22Rv1 (cell line): ENCODE measurements at regions not wholly inside any gene's neighbourhood (a gene's known extent, or its start where the extent isn't known, plus 50 kb on each side); places are given as distances from the start of the nearest gene placed in this dataset.

Source experiments
- CTCF ChIP-seq: fragments of 450-650 bp; IDR thresholded peaks from 2 replicates; pipeline ENCODE4 v1.5.1; 2017; ENCODE audit warnings: mild to moderate bottlenecking
- ZFX ChIP-seq: fragments of 450-650 bp; IDR thresholded peaks from 2 replicates; pipeline ENCODE4 v1.6.1; 2017; ENCODE audit warnings: antibody characterized with exemption, borderline replicate concordance

- no peak for TF ChIP-seq CTCF
- TF ChIP-seq ZFX, result no peak
Observed at GRCh38 chr13:68254151-68254550, 1024.0 kb upstream of the PCDH9 start.
